GM21717 (cell line): ENCODE measurements at regions not wholly inside any gene's neighbourhood (a gene's known extent, or its start where the extent isn't known, plus 50 kb on each side); places are given as distances from the start of the nearest gene placed in this dataset.

Experiments used
- ATAC-seq: cut with Tn5 transposase; IDR thresholded peaks from one replicate; pipeline ENCODE4 v1.9.1; 2021; ENCODE audit warnings: mild to moderate bottlenecking, moderate library complexity; ENCODE audit not compliant: unreplicated experiment

DNA sequence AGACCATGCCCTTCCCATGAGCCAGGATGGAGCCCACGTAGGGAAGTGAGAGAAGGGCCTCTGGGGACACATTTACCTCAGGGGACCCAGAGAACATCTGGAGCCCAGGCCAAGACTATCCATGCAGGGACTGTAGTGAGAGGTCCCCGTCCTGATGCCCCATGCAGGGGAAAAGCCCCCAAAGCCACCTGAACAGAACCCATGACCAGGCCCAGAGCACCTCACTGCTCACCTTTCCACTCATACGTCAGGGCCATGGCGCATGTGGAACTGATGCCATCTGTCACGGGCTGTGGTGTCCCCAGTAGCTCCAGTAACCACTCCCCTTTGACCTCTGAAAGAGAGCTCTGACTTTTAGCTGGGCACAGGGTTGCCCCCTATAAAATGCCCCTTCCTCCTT is 106.5 kb upstream of the TEX51 start:
- ATAC-seq: no peak

DNA sequence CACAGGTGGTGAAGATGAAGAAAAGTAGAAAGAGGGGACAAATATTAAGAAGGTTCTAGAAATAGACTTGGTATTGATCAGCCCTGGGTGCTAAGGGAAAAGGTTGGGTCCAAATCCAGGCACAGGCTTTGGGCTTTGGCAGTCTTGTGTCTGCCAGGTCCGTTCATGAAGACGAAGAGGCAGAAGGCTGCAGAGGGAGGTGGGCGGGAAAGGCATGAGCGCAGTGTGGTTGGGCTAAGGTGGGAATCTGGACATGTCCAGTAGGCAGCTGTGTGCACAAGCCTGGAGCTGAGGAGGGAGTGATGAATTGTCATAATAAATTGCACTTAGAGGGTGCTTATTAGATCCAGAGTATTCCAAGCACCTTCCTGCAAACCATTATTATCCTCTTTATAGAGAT is 105.7 kb upstream of the TEX51 start:
- ATAC-seq: no peak

DNA sequence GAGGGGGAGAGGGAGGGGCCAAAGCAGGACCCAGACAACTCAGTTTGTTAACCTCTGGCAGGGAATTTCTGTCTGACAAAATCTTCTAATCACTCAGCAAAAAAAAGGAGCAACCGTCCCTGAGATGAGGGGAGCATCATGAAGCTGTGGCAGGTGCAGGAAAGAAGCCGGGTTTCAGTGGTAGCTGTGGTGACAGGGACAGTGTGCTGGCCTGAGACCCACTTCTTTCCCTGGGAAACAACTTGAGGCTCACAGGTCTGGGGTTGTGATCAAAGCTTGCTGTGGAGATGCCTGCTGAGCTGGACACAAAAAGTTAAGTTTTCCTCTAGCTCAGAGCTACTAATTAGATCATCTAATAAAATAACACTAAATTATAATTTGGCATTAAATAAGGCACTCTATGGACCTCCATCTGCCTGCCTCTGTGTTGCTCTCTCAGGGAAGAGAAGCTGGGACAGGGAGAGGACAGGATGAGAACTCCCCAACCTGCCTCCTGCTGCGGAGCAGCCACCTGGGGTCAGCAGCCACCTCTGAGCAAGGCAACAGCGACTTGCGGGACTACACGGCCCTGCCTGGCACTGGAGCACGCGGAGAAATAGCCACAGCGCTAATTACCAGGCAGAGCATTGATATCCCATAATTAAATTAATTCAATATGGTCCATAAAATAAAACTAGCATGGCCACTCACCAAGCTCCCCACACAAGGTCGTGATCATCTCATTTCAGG is 104.6 kb upstream of the TEX51 start:
- no peak for ATAC-seq

DNA sequence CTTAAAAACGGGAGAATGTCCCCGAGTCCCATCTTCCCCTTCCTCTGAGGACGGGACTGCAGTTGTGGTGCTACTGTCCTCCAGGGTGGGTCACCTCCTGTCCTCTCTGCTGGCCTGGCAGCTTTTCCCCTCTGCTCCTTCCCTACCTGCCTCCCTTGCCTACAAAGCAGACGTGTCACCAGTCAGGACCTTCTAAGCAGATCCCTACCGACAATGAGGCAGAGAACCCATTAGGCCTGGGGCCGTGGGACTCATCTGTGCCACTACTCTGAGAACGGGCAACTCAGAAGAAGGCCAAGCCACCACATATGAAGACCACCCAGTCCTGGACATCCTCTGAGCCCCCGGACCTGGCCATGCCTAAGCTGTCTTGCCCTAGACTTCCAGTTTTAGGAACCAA is 103.0 kb upstream of the TEX51 start:
- no peak for ATAC-seq

DNA sequence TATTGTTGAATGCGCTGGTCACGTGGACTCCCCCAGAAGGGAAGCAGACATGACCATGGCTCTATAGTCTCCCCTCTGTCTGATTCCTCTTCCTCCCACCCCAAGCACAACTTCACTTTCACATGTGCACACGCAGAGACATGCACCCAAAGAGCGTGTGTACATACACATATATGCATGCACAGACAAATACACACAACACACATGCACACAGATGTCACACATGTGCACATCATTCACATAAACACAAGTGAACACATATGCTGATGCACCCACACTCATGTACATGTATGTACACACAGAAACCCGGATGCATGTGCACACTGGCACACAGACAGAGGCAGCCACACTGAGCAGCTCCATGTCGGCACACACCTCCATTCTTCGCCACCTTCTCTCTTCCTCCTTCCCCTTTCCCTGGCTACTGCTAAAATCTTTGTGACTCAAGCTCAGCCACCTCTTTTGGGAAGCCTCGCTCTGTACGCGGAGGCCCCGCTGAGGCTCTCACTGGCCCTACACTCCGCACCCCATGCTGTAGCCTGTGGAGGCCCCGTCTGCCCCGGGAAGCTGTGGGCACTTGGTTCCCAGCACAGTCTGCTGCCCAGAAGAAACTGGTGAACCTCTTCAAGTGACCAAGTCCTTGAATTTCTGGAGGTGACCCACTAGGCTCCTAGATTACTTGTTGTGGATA is 101.6 kb upstream of the TEX51 start:
- no peak for ATAC-seq

DNA sequence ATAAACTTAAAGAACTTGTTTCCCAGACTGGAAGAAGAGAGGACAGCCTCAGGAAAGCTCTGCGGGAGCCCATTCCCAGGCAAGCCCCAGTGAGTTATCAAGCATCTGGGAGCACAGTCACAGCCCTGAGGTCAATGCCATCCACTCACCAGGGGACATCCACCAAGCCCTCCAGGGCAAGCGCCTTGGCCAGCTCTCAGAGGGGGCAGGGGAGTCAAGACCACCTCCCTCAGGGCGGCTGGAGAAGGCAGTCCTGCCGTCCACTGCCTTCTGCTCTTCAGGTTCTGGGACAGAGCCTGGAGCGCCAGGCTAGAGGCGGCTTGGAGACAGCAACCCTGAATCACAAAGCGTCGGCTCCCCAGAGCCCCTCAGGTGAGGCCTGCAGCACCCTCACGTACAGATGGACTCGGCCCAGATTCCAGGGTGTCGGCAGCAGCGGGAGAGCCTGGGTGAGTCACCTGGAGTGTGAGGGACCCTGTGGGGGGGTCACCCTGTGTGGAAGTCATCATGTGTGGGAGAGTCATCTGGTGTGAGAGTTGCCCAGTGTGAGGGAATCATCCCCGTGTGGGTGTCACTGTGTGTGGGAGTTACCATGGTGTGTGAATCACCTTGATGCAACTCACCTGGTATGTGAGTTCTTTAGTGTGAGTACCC is 100.9 kb upstream of the TEX51 start:
- no peak for ATAC-seq

DNA sequence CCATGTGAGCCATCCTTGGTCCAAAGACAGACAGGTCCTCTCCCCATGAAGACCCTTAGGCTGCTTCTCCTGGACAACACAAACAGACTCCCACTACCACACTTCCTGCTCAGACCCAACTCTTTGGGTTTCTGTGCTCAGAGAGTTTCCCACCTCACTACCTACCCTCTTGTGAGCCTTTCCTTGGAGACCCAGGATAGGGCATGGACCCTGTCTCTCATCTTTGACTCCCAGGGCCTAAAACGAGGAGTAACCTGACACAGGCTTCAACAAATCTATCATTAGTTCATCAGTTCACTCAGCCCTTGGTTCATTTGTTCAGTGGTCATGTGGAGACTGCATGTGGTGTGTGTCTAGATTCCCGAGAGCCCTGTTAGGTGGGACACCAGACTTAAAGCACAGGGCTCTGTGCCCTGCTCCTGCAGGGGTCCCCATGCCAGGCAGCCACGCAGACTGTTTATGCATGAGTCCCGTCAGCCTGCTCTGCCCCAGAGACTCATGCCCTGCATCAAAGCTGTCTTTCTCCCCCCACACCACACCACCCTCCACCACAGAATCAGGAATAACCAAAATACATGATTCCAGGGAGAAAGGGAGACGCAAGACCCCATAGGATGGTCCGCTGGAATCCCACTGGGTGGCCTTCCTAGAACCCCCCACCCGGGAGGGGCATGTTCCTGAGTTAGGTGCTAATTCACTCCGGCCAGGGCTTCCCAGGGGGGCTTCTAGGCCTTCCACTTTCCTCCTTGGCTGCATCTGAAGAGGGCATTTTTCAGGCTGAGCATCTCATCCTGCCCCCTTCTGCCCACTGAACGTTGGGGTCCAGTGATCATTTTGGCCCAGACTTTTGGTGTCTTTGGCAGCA is 100.2 kb upstream of the TEX51 start:
- no peak for ATAC-seq

DNA sequence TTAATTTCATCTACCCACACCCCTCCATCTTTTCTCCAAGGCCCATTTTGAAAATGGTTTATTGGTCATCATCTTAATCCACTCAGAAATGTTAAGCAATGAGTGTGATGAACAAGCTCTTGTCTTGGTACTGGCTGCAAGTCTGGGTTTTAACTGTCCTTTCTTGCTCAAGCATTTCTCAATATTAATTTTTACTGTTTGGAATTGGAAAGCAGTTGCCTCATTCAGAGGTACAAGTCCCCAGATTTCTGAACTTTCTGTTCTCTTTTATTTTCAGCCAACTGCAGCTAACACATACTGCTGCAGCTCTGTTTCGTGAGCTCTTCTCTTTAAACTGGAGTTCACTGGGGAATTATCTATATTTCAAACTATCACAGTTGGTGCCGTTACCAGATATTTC is 99.4 kb upstream of the TEX51 start:
- no peak for ATAC-seq

DNA sequence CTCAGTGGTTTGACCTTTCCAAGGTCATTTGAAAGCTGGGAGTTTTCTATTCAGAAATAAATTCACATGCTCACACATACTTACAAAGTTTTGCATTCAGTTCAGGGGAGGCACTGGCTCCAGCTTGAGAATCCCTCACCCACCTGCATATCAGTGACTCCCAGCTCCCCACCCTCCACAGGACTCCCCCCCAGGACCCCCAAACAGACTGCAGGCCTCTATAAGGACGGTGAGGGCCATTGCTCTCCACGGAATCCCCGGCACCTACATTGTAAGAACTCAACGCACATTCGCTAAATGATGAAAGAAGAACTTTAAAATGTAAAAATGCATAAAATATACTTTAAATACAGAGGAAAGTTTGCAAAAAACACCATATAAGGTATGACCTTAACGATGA is 97.2 kb upstream of the TEX51 start:
- no peak for ATAC-seq

DNA sequence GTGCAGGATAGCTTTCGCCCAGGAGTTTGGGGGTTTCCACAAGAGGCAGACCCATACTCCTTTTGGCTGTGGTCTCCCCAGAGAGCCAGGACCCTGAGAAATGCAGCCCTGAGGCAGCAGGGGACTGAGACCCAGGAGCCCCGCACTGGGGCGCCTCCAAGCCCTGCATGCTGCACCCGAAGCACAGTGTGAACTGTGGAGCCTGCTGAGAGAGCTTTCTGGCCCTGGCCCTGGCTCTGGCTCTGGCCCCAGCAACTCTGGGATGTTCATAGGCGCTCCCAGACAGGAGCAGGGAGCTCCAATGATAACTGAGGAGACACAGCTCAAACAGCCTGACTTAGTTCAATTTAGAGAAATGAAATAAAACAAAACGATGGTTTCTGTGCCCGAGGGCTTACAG is 96.4 kb upstream of the TEX51 start:
- no peak for ATAC-seq

DNA sequence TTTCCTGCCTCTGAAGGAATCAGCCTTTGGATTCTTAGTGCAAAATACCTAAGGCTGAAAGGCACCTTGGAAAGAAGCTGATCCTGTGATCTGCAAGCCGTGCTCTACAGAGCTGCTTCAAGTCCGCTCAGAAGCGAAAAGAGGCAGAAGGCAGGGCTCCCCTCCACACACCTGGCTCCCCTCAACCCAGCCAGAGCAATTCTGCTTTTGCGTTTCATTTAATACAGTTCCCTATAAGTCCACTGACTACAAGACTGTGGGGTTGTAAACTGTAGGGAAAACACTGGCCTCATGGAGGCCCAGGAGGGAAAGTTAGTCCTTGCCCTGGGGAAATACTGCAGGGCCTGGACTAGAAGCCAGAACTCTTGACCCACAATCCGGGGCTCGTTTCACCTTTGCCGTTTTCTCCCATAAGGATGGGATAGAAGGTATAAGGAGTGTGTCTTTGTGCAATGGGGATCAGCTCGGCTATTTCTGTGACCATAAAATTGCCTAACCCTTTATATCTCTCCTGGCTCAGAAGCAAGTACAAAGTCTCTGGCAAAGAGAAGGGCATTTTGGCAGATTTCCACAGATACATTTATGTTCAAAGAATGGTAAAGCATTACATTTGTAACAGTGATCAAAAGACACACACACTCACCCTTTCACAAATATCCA is 95.8 kb upstream of the TEX51 start:
- no peak for ATAC-seq

DNA sequence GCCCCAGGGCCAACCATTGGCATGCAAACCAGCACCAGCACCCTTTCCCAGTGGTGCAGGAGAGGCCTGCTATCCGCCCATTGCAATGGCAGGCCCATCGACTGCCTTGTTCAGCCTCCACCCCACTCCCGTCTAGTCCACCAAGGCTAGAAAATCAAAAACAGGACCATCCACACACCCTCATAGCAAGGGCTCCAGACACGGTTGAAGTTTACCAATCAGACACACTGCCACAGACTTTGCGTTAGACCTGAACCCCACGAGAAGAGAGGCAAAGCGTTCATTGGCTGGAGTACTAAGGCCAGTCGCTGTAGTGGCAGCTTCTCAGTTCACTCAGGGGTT is 95.3 kb upstream of the TEX51 start:
- ATAC-seq: no peak

DNA sequence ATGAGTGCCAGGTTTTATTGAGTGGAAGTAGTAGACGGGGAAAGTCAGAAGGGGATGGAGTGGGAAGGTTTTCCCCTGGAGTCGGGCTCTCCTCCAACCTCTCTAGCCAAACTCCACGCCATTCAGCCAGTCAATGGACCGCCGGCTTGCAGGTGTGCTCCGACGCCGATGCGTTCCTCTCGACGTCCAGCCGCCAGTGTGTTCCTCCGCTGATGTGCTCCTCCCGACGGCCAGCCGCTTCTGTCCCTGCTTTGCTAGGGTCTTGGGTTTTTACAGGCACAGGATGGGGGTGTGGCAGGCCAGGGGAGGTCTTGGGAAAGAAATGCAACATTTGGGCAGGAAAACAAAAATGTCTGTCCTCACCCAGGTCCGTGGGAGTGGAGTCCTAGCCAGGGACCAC is 94.3 kb upstream of the TEX51 start:
- ATAC-seq: no peak

DNA sequence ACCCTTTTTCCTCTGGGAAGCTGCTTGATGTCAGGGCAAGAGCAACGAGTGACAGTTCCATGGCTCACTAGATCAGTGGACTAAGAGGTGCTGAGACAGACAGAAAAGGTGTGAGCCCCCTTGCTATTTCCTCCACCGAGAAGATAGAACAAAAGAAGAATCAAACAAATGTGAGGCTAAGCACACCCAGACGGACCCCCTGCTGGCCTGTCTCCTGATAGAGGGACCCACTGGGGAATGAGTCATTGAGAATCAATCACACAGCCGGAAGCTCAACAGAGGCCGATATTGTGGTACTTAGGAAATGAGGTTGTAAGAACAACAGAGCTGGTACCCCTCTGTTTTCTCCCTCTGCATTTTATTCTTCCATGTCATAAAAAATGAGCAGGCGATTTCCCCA is 89.8 kb upstream of the TEX51 start:
- no peak for ATAC-seq

DNA sequence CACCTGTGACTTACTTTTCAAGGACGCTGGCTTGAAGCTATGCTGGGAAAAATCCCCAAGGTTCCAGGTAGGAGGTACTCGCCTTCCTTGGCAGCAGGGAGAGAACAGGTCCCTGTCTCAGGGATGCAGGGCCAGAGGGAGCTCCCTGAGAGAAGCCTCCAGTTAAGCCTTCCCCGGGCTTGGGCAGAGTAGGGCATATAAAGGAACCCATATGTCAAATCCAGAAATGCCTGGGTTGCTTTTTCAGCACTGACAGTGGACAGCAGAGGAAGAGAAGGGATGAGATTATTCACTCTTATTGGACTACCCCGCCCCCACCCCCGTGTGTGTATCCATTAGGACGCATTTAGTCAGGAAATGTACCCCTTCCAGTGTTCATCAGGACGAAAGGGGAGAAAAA is 89.3 kb upstream of the TEX51 start:
- no peak for ATAC-seq

DNA sequence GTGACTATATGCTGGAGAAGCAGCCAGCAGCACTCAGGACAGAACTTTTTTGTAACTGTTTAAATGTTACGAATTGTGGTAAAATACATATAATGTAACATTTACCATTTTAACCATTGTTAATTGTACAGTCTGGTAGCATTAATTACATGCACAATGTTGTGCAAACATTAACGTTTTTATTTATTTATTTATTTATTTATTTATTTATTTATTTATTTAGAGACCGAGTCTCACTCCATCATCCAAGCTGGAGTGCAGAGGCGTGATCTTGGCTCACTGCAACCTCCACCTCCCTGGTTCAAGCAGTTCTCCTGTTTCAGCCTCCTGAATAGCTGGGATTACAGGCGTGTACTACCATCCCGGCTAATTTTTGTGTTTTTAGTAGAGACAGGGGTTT is 88.7 kb upstream of the TEX51 start:
- ATAC-seq: no peak

DNA sequence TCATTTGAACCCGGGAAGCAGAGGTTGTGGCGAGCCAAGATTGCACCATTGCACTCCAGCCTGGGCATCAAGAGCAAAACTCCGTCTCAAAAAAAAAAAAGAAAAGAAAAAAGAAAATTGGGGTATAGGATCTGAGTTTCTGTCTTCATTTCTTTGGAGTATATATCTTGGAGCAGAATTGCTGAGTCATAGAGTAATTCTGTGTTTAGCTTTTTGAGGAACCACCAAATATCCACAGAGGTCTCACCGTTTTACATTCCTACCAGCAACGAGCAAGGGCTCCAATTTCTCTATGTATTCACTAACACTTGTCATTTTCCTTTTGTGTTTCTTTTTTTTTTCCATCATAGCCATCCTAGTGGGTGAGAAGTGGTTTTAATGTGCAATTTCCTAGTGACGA is 87.6 kb upstream of the TEX51 start:
- no peak for ATAC-seq

DNA sequence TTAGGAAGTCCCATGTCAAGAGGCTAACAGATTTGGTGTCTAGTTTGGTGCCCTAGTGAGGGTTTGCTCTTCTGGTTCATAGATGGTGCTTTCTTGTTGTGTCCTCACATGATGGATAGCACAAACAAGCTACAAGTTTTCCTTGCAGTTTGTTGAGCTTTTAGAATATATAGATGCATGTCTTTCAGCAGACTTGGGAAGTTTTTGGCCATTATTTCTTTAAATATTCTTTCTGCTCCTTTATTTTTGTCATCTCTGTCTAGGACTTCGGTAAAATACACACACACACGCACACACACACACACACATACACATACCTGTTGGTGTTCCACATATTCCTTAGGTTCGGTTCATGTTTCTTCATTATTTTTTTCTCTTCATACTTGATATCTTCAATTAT is 81.5 kb upstream of the TEX51 start:
- ATAC-seq: no peak

DNA sequence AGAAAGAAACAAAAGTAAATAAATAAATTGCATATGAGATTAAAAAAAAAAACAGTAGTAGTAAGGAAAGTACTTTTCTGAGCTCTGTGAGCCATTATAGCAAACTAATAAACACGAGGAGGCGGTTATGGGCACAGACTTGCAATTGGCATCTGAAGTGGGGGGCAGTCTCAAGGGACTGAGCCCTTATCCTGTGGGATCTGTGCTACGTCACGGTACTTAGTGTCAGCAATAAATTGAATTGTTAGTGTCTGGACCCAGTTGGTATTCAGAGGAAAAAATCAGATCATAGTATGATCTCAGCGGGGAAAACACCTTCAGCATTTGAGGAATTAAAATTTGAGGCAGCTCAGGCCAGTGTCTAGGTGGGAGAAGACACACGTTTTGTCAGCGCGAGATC is 76.6 kb upstream of the TEX51 start:
- ATAC-seq: no peak

DNA sequence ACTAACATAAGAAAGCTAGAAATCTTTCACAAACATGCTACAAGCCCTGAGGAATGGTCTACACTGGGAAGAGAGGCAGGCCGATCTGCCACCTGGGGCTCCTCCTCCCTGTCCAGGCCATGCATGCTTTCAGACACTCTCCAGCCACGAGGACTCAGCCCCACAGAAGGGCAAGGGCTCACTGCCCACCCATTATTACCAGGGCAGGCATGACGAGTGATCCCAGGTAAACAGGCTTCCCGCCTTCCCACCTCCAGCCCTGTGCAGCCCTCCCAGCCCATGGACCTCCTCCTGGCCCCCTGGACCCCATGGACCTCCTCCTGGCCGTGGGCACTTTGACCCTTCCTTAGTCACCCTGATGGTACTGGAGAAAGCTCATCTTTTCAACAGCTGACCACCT is 75.8 kb upstream of the TEX51 start:
- ATAC-seq: no peak

DNA sequence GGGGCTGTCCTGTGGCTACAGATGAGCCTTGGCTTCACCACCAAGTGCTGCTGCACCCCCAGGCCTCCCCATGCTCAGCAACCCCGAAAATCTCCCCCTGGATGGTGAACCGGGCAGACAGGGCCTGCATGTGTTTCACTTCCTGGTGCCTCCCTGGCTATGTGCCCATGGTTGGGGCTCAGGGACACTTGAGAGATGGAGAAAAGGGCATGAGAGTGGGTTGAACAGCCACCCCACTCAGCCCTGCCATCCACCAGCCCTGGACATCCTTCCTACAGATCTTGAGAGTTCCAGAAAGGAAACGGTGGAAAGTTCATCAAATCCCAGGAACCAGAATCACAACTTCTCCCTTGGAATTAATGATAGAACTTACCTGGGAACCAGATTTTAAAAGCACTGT is 74.7 kb upstream of the TEX51 start:
- ATAC-seq: no peak
